Activated CD4-positive, alpha-beta T cell treated with anti-CD3 and anti-CD28 coated beads, Interleukin-2, amount 50 U/mL, for 48 hours (primary cell): ENCODE measurements at regions not wholly inside any gene's neighbourhood (a gene's known extent, or its start where the extent isn't known, plus 50 kb on each side); places are given as distances from the start of the nearest gene placed in this dataset.

Experiments
- DNase-seq, 2 experiments: peaks; one replicate each; pipeline ENCODE4 v3.0.0-alpha.2; 2020

DNA sequence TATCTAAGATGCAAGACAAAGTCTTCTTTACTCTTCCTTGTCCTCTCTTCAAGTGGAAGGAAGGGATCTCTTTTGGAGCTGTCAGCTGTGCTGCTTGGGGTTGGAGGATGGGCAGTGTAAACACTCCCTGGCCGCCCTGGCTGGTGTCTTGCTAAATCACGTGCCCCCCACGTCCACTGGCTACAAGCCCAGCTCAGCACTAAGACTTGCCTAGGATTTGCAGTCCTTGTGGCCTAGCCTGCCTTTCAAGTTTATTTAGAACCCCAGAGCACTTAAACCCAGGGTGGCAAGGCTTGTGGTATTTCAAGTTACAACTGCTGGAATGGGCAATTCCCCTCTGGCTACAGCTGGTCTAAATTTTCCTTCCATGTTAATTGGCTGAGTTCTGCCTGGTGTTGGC lies 272.4 kb upstream of the MYO3A start:
- DNase-seq, result no peak

DNA sequence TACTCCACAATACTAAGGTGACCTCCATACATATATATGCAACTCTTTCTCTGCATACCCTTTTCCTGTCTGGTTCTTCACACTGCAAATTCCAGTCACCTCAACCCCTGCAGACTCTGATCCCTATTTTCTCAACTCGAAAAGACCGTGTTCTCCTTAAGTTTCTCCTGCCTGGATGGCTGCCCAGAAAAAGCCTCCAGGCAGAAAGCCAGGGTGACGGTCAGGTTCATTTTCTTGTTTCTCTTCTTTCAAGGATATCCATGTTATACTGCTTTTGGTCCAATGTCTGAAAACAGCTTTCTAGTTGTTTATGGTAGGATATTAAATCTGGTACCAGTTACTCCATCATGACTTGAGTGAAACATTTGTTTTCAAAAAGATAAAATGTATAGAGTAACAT lies 267.8 kb upstream of the MYO3A start:
- DNase-seq, result no peak

DNA sequence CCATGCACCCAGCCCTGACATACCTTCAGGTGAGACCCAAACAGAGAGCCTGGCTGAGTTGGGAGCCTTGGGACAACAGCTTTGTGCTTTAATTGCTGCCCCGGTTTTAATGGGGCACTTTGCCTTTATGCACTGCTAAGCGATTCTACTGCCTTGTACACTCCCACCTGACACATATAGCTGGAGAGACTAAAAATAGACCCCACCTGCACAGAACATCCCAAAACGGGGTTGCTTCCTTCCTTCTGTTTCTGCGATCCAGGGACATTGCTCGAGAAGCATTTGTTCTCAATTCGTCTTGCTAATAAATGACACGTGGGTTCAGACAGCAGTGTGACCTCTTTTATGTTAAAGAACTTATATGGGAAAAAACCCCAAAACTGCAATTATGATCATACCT lies 258.8 kb upstream of the MYO3A start:
- no peak for DNase-seq

DNA sequence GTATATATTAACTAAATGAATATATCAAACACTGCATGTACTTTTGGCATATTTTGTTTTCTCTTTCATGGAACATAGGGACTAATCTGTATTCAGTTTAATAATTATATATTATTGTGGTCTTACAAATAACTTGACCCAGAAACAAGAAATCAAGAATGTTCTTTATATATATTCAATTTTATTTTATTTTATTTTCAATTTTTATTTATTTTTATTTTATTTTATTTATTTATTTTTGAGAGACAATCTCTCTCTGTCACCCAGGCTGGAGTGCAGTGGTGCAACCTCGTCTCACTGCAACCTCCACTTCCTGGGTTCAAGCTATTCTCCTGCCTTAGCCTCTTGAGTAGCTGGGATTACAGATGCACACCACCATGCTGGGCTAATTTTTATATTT lies 258.4 kb upstream of the MYO3A start:
- no peak for DNase-seq

DNA sequence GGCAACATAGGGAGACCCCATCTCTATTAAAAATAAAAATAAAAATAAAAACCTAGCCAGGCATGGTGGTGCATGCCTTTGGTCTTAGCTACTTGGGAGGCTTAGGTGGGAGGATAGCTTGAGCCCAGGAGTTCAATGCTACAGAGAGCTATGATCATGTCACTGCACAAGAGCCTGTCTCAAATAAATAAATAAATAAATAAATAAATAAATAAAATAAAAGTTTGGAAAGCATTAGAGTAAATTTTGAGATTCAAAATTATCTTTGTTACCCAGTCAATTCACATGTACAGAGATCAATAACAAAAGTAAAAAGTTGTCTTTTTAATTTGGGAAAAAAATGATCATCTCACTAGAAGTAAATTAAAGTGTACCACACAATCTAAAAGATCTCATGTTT lies 255.8 kb upstream of the MYO3A start:
- no peak for DNase-seq

DNA sequence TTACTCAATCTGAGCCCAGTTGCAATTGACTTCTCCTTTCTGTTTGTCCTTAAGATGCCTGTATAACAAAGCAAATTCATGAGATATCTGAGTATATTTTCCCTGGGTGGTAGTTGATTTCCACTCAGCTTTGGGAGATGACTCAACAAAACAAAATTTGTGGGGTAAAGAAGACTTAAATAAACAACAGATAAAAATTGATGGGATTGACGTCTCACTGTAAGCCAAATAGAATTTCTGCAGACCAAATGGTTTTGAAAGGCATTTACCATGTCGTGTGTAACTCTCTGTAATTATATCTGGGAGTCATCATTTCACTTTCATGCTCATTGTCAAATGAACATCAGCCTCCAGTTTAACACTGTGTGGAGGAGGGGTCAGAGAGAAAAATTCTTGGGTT lies 255.4 kb upstream of the MYO3A start:
- no peak for DNase-seq

DNA sequence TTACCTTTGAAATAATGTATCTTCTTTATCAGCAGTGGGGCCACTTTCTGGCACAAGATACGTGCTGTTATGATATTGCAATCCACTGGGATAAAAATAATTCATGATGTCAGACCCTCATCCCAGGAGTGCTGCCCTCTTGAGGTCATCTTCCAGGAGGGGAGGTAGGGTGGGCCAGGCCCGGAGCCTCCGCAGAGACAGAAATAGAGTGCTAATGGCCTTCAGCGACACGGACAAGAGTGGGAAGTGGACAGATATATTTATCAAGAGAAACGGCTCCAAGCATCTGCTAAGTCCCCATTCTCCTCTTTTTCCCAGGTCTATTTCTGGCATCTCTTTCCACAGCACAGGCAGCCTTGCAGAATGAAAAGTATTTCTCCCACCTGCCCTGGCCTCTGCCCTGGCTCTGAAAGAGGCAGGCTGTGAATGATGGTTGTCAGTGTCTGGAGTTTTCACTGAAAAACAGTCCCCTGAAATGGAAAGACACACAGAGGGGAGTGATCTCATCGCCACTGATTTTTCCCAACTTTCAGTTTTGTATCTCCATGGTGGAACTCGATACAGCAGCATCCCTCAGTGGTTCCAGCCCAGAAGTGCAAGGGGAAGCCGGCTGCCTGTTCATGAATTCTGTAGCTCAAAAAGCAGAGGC lies 251.7 kb upstream of the MYO3A start:
- no peak for DNase-seq

DNA sequence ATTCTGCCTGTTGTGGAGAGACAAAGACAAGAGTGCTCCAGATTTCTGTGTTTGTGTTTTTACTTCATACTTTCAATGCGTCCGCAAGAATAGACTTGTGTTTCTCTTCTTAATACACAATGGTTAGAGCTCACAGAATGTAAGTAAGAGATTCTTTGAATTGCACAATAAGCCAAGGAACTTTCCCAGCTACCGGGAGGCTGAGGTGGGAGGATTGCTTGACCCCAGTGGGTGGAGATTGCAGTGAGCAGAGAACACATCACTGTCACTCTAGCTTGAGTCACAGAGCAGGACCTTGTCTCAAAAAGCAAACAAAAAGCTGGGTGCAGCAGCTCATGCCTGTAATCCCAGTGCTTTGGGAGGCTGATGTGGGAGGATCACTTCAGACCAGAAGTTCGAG lies 250.7 kb upstream of the MYO3A start:
- DNase-seq, result no peak

DNA sequence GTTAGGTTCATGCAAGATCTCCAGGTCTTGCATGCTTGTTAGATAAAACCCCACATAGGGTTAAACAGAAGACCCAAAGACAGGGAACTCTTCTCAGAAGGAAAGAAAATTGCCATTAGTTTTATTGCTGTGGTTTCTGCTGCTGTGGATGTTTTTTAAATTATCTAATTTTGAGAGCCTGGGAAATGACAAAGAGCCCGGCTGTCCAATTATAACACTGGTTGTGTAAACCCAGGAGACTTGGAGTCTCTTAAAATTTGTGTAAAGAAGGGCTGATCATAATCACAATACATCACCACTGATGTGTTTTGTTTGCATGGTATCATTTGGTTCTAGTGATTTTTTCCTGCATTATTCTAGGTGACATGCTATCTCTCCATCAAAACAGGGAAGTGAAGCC lies 246.5 kb upstream of the MYO3A start:
- no peak for DNase-seq

DNA sequence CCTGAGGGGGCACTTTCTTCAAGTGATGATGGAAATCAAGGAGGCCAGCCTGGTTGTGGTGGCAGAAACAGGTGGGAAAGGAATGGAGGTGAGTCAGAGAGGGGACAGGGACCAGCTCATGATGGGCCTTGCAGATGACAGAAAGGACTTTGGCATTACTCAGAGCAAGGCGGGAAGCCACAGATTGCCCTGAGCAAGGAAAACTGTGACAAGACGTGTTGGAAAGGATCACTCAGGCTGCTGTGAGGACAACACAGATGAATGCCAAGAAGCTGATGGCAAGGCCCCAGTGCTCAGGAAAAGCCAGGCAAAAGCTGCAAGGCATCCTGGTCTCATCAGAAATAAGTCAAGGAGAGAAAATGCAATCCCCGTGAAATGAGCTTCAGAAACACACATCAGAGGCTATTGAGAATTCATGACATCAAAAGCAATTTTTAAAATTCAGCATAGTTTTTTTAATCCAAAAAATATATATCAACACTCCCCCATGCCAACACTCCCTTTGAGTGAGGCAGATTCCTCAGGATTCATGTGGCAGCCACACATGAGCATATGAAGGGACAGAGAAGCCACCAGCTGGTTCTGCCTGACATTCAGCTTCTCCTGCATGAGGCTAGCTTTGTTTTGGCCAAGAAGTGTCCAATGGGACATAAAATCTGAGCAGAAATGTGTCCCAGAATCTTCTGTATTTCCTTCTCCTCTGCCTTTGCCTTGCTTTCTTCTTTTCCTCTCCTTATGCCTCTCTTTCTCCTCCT lies 244.5 kb upstream of the MYO3A start:
- no peak for DNase-seq

DNA sequence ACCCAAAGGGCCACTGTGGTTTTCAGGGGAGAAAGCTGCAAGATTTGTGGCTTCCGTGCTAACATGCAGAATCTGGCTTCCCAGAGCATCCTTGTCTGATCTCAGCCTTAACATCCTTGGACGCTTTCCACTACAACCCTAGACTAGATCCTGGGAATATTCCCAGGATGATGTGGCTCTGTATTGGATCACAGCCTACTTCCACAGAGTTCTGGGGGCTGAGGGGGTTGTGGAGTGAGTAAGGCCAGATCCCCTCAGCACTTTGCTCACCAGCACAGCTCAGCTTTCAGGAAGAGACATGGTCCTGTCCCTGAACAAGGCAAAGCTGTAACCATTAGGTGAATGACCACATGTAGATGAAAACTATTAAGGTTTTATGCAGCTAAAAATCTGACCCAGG lies 241.3 kb upstream of the MYO3A start:
- no peak for DNase-seq

DNA sequence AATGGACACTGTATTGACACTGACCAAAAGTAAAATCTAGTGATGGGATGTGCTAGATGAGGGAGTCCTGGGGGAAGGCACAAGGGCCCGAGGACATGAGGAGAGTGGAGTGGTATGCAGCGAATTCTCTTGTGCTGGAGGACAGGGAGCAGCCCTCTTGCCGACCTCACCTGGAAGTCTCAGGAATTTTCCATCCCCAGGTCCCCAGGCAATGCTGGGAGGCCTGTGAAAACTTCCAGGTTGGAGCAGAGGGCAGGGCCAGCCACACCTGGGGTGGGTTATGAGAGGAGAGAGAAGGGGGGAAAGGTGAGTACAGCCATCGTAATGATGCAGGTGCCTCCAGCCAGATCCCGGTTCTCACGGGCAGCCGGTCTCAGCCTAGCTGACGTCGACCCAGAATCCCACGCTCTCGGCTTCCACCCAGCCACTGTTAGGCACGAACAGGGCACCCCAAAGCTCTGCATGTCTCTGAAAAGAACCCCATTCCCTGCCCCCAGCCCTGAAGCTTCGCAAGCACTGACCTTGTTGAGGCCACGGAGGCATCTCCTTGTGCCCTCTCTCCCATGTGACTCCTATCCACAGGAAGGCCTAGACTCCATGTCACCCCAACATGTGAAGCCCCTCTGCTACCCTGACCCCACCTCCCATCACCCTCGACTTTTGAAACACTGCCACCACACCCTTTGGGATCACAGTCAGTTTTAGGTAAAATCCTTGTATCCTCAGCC lies 239.7 kb upstream of the MYO3A start:
- no peak for DNase-seq

DNA sequence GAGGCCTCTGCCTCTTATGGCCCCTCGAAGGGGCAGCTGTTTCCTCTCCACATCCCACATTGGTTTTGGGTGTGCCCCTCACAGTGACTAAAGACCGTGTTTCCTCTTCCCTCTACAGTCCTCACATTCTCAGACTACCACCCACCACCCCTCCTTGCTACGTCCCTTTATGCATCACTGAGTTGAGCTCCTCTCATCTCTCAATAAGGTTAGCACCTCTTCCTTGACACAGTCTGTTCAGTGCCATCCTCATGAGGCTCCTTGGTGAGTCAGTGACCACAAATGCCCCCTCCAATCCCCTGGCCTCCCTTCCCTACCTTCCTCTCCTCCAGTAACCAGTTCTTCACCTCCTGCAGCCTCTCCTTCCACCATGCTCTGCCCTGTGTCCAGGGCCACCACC lies 239.1 kb upstream of the MYO3A start:
- no peak for DNase-seq

DNA sequence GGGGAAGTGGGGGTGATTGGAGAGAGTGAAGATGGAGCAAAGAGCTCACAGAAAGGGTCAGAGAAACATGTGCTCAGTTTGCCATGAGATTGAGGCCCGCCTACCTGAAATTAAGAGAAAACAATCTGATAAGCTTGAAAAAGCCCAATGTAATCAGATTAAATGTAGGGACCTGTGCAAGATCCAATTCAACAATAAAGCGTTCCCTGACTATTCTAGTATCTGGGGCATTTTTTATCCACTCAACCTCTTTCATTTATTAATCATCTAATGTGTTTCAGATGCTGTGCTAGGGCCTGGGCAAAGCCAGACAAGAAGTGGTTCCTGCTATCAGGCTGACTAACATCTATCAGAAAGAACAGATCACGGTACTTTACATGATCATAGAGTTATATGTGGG lies 238.4 kb upstream of the MYO3A start:
- DNase-seq, result no peak

DNA sequence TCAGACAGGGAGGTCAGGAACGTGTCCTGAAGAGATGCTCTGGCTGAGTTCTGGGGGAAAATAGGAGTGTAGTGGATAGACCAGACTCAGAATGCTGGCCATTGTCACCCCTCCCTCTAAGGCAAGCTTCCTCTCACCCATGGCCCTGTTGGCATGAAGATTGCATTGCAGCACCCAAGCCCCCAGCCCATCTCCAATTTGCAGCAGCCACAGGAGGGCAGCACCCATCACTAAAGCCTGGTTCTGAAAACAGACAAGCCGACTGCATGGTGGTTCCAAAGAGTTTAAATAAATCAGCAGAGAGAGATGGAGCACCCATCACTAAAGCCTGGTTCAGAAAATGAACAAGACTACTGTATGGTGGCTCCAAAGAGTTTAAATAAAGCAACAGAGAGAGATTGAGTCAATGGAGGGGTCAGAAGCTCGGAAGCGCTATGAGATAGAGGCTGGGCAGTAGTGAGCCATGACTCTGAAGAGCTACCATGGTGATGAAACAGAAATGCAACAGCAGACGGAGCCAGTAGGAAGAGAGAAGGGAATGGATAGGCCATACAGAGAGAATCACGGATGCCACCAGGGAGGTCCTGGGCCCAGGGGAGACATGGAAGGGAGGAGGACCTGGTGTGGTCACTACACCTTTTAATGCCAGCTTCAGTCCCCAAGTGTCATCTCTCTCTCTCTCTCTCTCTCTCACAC lies 237.9 kb upstream of the MYO3A start:
- no peak for DNase-seq

DNA sequence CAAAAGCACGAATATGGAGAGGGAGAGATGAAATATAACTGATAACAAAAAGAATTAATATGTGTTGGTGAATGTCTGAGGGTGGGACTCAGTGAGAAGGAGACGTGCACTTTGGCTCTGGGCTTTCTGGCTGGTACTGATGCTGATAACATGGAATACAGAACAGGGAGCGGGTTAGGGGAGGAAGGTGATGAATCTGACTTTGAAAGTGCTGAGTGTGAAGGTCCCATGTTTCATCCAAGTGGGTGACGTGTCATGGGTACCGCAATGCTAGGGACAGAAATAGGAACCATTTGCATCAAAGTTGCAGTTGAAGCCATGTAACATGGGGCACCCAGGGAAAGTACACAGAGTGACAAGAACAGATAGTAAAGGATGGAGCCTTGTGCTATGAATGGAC lies 236.6 kb upstream of the MYO3A start:
- DNase-seq, result no peak

DNA sequence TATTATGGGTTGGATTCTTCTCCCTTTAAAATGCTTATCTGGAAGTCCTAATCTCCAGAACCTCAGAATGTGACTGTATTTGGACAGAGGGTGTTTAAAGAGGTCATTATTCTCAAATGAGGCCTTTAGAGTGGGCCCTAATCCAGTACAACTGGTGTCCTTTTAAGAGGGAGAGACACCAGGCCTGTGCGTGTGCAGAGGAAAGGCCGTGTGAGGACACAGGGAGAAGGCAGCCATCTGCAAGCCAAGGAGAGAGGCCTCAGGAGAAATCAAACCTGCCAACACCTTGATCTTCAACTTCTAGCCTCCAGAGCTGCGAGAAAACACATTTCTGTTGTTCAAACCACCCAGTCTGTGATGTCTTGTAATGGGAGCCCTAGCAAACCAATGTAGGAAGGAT lies 235.4 kb upstream of the MYO3A start:
- DNase-seq, result no peak

DNA sequence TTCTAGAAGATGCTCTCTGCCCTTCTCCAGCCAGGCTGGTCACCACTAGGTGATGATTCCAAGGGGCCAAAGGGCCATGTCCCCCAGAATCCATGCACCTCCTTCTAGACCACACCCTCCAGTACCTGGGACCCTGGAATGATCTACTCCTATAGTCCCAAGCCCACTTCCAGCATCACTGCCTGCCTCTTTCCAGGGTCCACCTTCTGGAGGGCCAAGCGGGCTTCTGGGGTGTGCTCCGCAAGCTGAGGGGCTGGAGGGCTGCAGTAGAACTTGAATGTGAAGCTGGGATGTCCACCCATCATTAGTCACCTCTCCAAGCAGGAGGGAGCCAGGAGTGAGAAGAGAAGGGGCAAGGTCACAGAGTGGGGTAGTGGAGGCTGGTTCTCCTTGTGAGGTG lies 234.4 kb upstream of the MYO3A start:
- DNase-seq, result no peak

DNA sequence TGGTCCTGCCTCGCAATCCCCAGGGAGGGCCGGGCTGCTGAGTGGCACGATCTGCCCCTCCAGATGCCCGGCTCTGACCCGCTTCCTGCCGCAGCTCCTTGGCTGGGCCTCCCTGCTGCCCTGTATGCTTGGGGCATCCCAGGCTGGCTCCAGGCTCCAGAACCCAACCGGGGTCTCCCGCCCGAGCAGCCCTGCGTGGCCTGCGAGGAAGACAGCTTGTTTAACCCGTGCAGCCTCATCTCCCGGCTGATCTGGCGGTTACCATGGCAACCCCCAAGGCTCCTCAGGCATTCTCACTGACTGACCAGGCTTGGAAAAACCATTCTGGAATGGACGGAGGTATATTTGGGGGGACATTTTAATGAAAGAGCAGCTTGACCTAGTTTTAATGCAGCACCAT lies 232.4 kb upstream of the MYO3A start:
- no peak for DNase-seq

DNA sequence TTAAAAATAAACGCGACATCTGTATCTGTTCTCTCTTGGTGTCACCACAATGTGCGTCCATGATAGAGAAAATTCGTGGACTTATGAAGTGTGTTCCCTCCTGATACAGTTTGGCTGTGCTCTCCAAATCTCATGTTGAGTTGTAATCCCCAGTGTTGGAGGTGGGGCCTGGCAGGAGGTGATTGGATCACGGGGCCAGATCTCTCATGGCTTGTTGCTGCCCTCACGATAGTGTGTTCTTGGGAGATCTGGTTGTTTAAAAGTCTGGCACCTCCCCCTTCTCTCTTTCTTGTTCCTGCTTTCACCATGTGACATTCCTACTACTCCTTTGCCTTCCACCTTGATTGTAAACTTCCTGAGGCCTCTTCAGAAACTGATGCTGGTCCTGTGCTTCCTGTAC lies 229.4 kb upstream of the MYO3A start:
- no peak for DNase-seq

DNA sequence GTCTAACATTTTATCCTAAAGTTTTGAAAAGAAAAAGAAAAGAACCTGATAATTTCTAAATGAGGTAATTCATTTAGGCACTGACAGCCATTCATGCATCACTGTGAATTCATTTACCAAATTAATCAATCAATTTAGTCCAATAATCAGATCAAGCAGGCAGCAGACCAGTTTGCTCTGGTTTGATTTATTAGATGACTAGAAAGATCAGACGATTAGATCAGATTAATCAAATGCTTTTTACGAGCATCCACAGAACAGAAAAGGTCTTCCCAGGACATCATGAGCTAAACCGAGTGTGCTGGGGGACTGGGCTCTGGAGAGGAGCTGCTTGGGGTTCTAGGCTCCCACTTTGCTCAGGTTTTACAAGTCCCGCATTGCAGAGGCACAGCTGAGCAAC lies 226.5 kb upstream of the MYO3A start:
- no peak for DNase-seq

DNA sequence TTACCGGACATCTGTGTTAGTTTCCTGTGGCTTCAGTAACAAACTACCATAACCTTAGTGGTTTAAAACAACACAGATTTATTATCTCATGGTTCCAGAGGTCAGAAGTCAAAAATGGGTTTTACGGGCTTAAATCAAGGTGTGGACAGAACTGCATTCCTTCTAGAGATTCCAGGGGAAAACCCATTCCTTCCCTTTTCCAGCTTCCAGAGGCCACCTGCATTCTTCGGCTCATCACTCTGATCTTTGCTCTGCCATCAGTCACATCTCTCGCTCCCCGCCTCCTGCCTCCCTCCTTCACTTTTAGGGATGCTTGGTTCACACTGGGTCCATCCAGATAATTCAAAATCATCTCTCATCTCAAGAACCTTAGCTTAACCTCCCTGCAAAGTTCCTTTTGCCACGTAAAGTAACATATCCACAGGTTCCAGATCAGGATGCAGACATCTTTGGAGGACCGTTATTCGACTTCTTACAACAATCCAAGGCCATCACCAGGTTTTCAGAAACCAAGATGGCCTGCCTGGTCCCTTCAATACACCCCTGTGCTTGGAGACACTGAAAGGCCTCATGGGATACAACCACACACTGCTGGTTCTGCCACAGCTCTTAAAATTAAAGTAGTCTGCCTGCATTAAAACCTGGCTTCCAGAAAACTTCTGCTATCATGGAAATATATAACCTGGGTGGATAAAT lies 225.9 kb upstream of the MYO3A start:
- DNase-seq, result no peak

DNA sequence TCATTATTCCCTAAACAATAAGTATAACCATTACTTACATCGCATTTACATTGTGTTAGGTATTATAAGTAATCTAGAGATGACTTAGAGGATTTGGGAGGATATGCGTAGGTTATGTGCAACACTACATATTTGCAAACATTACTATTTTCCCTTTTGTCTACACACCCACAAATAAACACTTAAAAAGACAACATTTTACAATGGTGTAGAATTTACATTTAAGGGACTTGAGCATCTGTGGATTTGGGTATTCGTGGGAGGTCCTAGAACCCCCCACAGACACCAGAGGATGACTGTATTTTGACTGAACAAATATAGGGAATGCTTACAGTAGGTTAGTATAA lies 220.2 kb upstream of the MYO3A start:
- no peak for DNase-seq
